LNCAP (cell line): ENCODE measurements at regions not wholly inside any gene's neighbourhood (a gene's known extent, or its start where the extent isn't known, plus 50 kb on each side); places are given as distances from the start of the nearest gene placed in this dataset.

ENCODE experiments used
- CTCF ChIP-seq: fragments of 450-650 bp; IDR thresholded peaks from 2 replicates; pipeline ENCODE4 v1.5.1; 2017; ENCODE audit warnings: mild to moderate bottlenecking

- no peak for TF ChIP-seq CTCF
Measured at GRCh38 chr1:187396226-187396625, 567.5 kb downstream of the PLA2G4A start.

GRCh38 chr1:187396929-187397796, 568.4 kb downstream of the PLA2G4A start:
- no peak for TF ChIP-seq CTCF

- TF ChIP-seq CTCF = no peak
Measured at GRCh38 chr1:187408212-187409004, 579.7 kb downstream of the PLA2G4A start.

GRCh38 chr1:187409341-187409740, 580.6 kb downstream of the PLA2G4A start:
- no peak for TF ChIP-seq CTCF

GRCh38 chr1:187411118-187411517, 582.4 kb downstream of the PLA2G4A start:
- TF ChIP-seq CTCF = no peak

GRCh38 chr1:187413405-187414169, 584.8 kb downstream of the PLA2G4A start:
- peak; percentile 68 for TF ChIP-seq CTCF

- no peak for TF ChIP-seq CTCF
Measured at GRCh38 chr1:187415065-187415464, 586.3 kb downstream of the PLA2G4A start.
